ENCODE measurements at regions not wholly inside any gene's neighbourhood (a gene's known extent, or its start where the extent isn't known, plus 50 kb on each side); places are given as distances from the start of the nearest gene placed in this dataset.
A peak's percentile ranks its signal among the peaks of the same experiment; 100 is the strongest.

DNA sequence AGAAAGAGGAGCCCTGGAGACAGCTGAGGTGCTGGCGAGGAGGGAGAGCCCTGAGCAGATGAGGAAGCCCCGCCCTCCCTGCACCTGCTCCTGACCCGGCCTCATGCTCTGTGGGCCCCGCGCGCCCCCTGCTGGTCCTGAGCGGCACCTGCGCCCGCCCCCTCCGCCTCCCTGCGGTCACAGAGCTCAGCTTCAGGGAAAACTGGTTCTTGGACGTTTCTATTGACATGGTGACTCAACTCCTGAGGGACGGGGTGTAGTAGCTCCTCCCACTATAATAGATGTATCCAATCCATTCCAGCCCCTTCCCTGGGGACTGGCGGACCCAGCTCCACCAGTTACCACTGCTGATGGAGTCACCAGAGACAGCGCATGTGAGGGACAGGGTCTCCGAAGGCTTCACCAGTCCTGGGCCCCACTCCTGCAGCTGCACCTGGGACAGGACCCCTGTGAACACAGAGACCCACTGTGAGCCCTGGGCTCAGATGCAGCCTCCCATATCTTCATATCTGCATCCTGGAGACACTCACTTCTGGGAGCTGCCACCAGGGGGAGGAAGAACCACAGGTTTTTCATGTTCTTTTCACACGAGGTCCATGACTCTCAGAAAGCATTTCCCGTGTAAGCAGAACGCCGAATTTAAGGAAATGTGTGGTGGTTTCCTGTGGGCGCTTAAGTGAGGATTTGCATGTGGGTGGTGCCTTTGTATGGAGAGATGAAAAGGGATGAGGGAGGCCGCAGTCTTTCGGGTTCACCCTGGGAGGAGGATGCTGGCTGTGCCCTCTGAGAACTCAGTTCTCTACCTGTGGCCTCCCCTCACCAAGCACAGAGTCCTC, 1346.4 kb downstream of the TMEM121 start:
- Histone ChIP-seq H3K4me3 (ENCODE audit: insufficient read depth, low read depth, low read length) (no peak overlapping the region), H3K36me3 (replicated peaks; ENCODE audit: control insufficient read depth, insufficient read depth, low read length) (no peaks in the 10 kb centered on the region)
- peak; percentile 25 for DNase-seq

DNA sequence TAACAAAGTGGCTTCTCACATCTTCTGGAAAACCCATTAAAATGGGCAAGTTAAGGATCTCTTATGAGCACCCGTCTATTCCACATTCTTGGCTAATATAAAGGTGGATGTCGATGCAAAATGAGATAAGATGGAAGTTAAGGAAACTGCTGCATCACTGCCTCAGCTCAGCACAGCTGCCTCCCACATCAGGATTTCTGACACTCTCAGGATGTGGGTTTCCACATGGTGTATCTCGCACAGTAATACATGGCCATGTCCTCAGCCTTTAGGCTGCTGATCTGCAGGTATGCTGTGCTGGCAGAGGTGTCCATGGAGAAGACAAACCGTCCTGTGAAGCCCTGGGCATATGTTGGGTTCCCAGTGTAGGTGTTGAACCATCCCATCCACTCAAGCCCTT, 1348.0 kb downstream of the TMEM121 start:
- Histone ChIP-seq H3K36me3 (replicated peaks; ENCODE audit: control insufficient read depth, insufficient read depth, low read length) (no peaks in the 10 kb centered on the region), H3K4me3 (ENCODE audit: insufficient read depth, low read depth, low read length) (no peak overlapping the region), H3K27me3 (ENCODE audit: control insufficient read depth, insufficient read depth, low read length) (no peaks in the 10 kb centered on the region)
- no peak for DNase-seq

More for the DNA sequence above, 1346.4 kb downstream of the TMEM121 start:
- no peaks in the 10 kb centered on the region for H3K27me3 ChIP-seq (ENCODE audit: control insufficient read depth, insufficient read depth, low read length)

DNA sequence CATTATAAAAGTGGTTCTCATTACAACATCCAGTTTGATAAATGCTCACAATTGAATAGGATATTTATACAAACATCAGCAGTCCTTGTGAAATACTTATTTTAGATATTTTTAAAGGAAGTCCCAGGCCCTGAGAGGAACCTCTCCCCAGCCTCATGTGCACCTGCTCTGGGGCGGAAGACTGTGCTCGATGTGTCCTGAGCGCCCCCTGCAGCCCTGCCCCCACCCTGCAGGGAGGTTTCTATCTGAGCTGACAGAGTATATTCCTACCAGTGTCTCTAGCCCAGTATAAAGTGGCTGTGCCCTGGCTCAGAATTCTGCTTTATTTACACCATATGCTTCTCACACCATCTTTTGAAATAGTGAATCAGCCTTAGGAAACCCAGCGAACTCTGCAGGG, 1349.1 kb downstream of the TMEM121 start:
- Histone ChIP-seq H3K27me3 (ENCODE audit: control insufficient read depth, insufficient read depth, low read length) (no peaks in the 10 kb centered on the region), H3K4me3 (ENCODE audit: insufficient read depth, low read depth, low read length) (no peak overlapping the region), H3K36me3 (replicated peaks; ENCODE audit: control insufficient read depth, insufficient read depth, low read length) (no peaks in the 10 kb centered on the region)
- no peak for DNase-seq

DNA sequence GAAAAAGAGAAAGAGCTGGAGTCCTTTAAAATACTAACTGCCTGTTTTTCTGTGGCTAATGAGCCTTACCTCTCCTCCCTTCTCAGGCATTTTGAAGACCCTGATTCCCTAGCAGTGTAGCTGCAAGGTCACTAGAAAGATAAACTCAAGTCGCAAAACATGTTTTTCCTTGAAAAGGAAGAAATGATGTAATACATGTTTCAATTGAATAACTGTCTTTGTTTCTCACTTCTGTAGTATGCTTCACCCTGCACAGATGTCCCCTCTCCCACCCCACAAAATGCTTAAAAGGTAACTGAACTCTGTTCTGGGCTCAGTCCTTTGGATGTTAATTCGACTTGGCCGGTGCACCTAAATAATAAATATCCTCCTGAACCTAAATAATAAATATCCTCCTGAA, 1350.3 kb downstream of the TMEM121 start:
- Histone ChIP-seq H3K27me3 (ENCODE audit: control insufficient read depth, insufficient read depth, low read length) (no peaks in the 10 kb centered on the region), H3K36me3 (replicated peaks; ENCODE audit: control insufficient read depth, insufficient read depth, low read length) (no peaks in the 10 kb centered on the region), H3K4me3 (ENCODE audit: insufficient read depth, low read depth, low read length) (no peak overlapping the region)
- no peak for DNase-seq

DNA sequence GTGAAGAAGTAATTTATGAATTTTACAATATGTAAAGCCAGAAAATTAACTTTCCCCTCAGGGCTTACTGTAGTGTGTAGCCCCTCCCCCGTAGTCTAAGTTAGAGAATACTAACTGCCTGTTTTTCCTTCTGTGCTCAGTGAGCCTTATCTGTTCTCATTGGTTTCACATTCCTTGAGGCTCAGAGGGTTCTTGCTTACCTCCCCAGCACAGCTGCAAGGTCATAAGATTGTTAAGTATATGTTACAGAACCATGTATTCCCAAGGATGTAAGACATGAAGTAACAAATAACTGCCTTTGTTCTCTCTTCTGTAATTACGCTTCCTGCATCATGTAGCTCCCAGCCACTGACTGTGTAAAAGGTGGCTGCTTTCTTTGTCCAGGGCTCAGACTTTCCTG, 1351.1 kb downstream of the TMEM121 start:
- no peak overlapping the region for H3K4me3 ChIP-seq (ENCODE audit: insufficient read depth, low read depth, low read length)
- DNase-seq: no peak
- no peaks in the 10 kb centered on the region for H3K27me3 ChIP-seq (ENCODE audit: control insufficient read depth, insufficient read depth, low read length)

DNA sequence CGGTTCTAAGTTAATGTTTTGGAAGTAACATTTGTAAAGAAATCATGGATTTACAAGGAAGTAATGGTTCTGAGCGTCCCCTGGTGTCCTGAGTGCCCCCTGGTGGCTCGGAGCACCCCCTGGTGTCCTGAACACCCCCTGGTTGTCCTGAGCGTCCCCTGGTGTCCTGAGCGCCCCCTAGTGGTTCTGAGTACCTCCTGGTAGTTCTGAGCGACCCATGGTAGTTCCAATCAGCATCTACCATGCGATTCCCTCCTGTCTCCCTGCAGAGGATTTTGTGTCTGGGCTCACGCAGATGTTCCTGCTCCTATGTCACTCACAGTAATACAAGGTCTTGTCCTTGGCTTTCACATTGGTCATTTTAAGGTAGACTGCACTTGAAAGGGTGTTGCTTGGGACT, 1352.9 kb downstream of the TMEM121 start:
- no peak for DNase-seq
- no peaks in the 10 kb centered on the region for H3K36me3 ChIP-seq (replicated peaks; ENCODE audit: control insufficient read depth, insufficient read depth, low read length)
- H3K27me3 ChIP-seq (ENCODE audit: control insufficient read depth, insufficient read depth, low read length): no peaks in the 10 kb centered on the region
- H3K4me3 ChIP-seq (ENCODE audit: insufficient read depth, low read depth, low read length): no peak overlapping the region

More for the DNA sequence above, 1351.1 kb downstream of the TMEM121 start:
- H3K36me3 ChIP-seq (replicated peaks; ENCODE audit: control insufficient read depth, insufficient read depth, low read length): no peaks in the 10 kb centered on the region

DNA sequence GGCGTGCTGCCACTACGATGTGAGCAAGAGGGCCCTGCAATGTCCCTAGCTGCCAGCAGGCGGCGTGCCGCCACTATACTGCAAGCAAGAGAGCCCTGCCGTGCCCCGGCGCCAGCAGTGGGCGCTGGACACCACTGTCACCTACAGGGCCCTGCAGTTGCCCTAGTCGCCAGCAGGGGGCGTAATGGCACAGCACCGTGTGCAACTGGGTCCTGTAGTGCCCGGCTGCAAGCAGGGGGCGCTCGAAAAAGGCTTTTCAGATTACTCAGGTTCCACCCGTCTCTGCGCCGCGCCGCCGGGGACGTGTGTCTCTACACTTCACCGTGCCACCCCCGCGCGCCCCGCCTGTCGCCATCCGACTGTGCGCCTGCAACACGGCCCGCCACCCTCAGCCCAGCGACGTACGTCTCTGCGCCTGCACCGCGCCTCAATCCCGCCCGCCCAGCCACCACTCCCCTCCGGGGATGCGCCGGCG, 1356.9 kb downstream of the TMEM121 start:
- no peak for DNase-seq
- H3K27me3 ChIP-seq (ENCODE audit: control insufficient read depth, insufficient read depth, low read length): no peaks in the 10 kb centered on the region
- no peak overlapping the region for H3K4me3 ChIP-seq (ENCODE audit: insufficient read depth, low read depth, low read length)
- H3K36me3 ChIP-seq (replicated peaks; ENCODE audit: control insufficient read depth, insufficient read depth, low read length): no peaks in the 10 kb centered on the region
